ENCODE measurements at regions not wholly inside any gene's neighbourhood (a gene's known extent, or its start where the extent isn't known, plus 50 kb on each side); places are given as distances from the start of the nearest gene placed in this dataset.

- no peak for DNase-seq
Measured at GRCh38 chr5:96282020-96282419, 151.0 kb downstream of the PCSK1 start.

DNA sequence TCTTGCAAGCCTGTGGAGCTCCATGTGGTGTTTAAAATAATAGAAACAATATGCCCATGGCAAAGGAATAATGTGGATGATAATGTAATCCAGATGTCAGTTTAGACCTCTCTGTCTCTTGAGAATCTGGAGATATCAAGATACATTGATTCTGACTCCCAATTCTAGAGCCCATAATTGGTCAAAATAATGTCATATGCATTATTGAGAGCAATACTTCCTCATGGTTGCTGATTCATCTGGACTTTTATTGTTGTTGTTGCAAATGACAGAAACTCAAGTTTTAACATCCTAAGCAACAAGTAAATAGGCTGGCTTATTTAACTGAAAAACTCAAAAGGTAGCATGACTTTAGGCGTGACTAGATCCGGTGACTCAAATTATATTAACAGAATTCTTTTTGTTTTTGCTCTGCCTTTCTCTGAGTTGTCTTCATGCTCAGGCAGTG lies 152.1 kb downstream of the PCSK1 start:
- DNase-seq: no peak

GRCh38 chr5:96279801-96280542 lies 153.1 kb downstream of the PCSK1 start:
- peak in 1 of 2 donors; percentile 3 for DNase-seq

GRCh38 chr5:96278981-96279380 lies 154.1 kb downstream of the PCSK1 start:
- DNase-seq: no peak

DNA sequence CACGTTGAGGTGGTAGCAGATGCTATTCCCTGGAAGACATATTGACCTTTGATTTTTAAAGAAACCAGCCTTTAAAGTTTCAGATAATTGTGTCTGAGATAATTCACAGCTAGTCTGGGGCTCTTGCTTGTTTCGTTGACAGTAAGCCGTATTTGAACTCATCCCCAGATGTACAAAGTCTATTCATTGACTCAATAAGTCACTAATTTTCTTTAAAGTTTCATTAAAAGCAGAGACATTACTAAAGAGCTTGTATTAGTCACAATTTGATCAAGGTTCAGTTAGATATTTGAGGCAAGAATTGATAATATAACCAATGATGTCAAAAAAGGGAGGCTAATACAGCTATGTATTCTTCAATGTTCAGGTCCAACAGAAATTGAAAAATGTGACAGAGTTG lies 158.0 kb downstream of the PCSK1 start:
- no peak for DNase-seq

DNA sequence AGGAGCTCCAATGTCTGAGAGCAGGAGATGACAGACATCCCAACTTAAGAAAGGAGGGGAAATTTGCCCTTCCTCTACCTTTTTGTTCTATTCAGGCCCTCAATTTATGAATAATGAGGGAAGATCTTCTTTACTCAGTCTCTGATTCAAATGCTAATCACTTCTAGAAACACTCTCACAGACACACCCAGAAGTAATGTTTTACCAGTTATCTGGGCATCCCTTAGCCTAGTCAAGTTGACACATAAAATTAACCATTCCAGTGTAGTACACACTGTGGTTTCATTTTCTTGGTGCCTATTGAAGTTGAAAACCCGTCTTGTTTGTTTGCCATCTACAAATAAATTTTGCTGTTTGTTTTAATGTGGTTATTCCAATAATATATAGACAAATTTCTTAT lies 167.6 kb downstream of the PCSK1 start:
- DNase-seq: no peak

- no peak for DNase-seq
Measured at GRCh38 chr5:96264047-96264446, 169.0 kb downstream of the PCSK1 start.

DNA sequence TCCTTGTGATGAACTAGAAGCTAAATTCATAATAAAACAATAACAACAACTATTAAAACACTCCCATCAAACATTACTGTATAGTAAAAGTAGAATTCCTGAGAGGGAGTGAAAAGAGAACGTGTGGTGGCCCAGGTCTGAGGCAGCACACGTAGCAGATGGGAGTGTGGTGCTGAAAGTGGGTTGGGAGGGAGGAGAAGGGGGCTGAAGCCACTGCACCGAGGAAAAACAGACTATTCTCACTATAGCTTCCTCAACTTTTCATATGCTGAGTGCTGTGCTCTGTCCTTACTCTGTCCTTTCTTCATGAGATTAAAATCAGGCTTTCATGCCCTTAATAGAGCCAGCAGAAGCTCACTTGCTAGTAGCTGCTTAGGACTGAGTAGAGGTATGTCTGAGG lies 170.9 kb downstream of the PCSK1 start:
- DNase-seq: no peak

DNA sequence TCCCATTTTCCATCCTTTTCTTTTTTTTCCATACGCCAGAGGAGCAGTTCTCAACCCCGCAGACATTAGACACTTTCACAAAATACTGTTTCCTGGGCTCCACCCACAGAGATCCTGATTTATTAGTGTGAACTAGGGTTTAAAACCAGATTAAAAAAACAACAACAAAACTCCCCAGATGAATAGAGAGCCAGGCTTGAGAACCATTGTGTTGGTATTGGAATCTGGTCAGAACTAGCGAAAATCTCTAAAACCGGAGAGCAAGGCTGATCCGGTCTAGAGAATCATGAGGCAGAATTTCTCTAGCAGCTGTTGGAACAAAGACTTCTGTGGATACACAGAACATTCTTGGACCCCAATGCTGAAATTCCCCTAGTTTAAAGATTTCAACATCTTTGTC lies 173.0 kb downstream of the PCSK1 start:
- DNase-seq: no peak

- no peak for DNase-seq
Measured at GRCh38 chr5:96259151-96259772, 173.8 kb downstream of the PCSK1 start.

GRCh38 chr5:96258692-96259091 lies 174.4 kb downstream of the PCSK1 start:
- DNase-seq: no peak

DNA sequence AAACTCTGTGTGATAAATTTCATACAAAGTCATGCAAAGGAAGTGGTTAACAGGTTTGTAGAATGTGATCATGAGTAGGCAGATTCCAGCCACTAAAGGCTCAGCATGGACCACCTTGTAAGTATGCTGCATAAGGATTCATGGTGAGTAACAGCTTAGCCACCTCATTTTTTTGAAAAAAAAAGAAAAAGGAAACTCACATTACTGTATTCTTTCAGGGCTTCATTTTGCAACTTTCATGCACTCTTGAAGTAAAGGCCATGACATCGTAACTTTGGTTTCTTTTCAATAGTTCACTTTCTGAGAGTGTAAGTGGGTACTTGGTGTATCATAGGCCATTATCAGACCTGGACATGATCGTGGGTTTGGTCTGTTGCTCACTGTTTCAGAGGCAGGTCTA lies 175.1 kb downstream of the PCSK1 start:
- DNase-seq: no peak

DNA sequence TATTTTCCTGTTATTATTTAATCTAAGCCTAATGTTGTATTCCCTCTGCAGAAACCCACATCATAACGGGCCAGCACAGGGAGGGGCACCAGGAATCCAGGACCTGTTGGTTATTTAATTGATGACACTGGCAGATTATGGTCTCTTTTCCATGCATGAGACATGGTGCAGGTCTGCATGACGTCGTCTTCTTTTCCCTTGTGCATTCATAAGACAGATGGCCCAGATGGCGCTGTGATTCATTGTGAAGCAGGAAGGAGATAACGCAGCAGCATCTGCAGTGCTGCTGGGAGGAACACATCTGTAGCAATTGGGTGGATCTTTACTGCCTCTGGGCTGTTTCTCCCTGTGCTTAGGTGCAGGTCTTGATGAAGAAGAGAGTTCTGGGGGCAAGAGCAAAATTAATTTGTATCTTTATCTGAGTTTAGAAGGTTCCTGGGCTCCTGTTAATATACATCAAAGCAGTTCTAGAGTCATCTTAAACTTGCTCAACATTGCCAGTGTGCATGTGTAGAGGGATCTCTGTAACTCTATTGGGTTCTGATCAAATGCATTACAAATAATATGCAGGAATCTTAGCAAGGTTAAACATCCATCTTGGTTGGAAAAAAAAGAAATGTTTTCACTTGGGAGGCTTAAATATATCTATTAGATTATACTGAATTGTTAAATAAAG lies 176.1 kb downstream of the PCSK1 start:
- DNase-seq: no peak

- no peak for DNase-seq
Measured at GRCh38 chr5:96254980-96255691, 177.9 kb downstream of the PCSK1 start.

DNA sequence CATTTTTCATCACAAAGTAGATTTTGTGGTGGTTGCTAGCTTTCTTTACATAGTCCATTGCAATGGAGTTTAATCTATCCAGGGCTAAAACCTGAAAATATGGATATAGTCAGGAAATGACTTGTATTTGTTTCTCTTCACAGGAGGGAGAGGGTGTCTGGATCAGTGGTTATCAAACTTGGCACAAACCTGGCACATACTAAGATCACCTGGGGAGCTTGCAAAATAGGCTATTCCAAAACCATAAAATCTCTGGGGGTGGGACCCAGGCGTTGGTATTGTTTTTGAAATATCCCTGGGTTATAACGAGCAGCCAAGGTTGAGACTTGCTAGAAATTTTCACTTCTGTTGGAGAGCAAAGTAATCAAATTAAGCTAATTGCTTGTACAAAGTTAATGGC lies 179.9 kb downstream of the PCSK1 start:
- no peak for DNase-seq

DNA sequence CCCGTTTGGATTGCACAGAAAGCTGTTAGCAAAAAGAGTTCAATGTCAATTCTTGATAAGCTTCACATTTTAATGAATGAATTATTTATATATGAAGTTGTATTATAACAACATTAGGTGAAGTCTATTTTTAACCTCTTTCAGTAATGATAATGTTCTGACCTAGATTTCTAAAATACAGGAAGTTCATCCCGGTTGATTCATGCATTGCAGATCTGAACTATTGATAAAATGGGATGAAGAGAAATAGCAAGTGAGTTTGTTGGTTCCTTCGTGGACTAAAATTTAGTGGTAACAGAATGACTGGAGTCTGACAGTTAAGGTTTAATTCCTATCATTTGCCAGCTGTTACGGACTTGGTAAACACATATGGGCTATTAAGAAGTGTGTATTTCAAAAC lies 180.5 kb downstream of the PCSK1 start:
- no peak for DNase-seq

DNA sequence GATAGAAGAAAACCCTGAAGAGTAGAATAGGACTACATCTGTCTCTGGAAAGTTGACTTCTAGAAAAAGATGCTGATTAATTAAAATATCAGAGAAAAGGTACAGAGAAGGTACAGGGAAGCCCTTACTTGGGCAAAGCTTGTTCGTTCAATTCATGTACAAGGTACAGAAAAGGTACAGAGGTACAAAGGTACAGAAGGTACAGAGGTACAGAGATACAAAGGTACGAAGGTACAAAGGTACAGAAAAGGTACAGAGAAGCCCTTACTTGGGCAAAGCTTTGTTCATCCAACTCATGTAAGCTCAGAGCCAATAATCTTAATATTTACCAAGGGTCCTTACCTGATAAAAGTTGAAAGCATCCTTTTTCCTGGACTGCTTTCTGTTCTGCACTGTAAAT lies 182.3 kb downstream of the PCSK1 start:
- no peak for DNase-seq

DNA sequence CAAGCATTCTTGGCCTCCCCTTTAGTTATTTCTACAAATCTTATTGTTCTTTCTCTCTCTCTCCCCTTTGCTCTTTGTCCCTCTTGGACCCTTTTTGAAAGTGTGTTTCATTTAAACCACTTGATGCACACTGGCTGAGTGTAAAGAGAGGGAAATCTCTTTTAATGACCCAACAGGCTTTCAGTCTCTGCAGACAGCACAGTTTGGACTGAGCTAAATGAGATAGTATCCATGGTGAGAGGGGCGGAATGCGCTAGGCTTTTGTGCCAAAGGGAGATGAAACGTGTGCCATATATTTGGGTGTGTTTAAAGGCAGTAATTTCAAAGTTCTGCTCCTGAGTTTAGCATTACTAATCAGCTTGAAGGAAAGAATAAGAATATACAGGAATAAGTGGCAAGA lies 184.9 kb downstream of the PCSK1 start:
- no peak for DNase-seq

DNA sequence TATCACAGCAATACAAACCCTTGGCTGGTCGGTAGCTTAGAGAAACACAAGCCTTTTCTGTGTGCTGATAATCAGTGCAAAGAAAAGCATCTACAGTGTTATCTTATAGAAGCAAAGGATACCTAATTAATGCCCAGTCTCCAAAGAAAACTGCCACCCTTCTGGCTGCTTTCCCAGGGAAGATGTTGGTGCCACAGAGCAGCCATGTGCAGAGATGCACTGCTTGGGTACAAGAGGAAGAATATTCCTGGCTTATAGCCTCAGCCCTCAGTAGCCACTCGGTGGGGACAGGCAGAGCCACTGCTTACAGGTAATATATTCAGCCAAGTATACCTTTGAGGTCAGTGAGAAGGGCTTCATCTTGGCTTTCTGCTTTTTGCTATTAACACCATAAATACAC lies 185.3 kb downstream of the PCSK1 start:
- no peak for DNase-seq

DNA sequence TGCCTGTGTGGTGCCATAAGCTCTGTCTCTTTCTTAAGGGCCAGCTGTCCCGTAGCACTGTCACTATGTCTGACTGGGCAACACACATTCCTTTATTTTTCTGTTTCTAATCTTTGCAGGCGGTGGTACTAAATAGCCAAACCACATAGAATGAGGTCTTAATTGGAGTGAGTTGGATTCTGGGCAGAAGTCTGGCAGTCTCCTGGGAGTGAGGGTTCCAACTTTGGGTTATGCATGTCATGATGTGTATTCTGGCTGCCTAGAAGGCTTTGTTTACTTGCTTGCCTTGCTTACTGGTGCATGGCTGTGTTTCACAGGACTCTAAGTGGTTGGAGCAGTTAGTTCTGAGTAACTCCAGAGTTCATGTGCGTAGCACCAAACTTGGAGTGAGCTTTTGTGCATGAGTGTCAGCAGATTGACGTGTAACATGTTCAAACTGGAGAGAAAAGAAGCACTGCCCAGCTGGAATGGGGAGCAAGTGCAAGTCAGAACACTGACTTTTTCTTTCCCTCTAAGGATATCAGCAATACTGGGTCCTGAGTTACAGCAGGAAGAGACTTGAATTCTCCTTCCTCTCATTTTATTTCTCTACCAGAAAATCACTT lies 185.8 kb downstream of the PCSK1 start:
- no peak for DNase-seq

- DNase-seq: no peak
Measured at GRCh38 chr5:96245140-96246091, 187.6 kb downstream of the PCSK1 start.

GRCh38 chr5:96244696-96245095 lies 188.4 kb downstream of the PCSK1 start:
- DNase-seq: no peak

All from CD4-positive, alpha-beta T cell treated with Interleukin-4 for 1 hour (primary cell).